Urinary bladder (tissue), 3 donors: ENCODE measurements at regions not wholly inside any gene's neighbourhood (a gene's known extent, or its start where the extent isn't known, plus 50 kb on each side); places are given as distances from the start of the nearest gene placed in this dataset.

Experiments
- DNase-seq: peaks from one replicate; pipeline ENCODE4 v3.0.0-alpha.2; 2015; ENCODE audit errors: extremely low spot score
- H3K27ac ChIP-seq: one replicate; pipeline ENCODE4 v1.5.1; 2013; ENCODE audit warnings: low read depth, mild to moderate bottlenecking, moderate library complexity
- H3K36me3 ChIP-seq: one replicate; pipeline ENCODE4 v1.6.1; 2013; ENCODE audit warnings: mild to moderate bottlenecking, moderate library complexity; ENCODE audit not compliant: insufficient read depth
- H3K4me1 ChIP-seq: one replicate; pipeline ENCODE4 v1.6.1; 2013; ENCODE audit warnings: mild to moderate bottlenecking, moderate library complexity; ENCODE audit not compliant: insufficient read depth
- H3K4me3 ChIP-seq: one replicate; pipeline ENCODE4 v1.5.1; 2013; ENCODE audit warnings: low read depth, low read length
- WGBS: extraction: QIAGEN DNeasy Blood & Tissue Kit; methylation state at CpG from one replicate; pipeline ENCODE4 v1.1.7; 2013; 5-methylcytosine and 5-hydroxymethylcytosine counted together
- donor health status: healthy with polysubstance abuse.
- donor health status: healthy.

DNA sequence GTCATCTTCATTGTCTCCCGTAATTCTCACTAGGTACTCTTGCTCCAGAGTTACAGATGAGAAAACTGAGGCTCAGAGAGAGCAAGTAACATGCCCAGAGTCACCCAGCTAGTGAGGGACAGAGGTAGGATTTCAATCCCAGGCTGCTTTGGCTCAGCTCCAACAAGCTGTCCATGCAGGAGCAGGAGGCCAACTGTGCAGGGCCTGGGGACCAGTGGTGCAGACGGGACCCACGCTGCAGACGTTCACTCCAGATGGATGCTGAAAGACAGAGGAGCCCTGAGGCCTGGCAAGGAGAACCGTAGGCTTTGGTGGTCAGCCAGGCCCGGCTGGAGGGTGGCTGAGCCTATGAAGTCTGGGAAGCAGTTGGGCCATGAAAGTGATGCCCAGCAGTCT lies 102.6 kb downstream of the MCFD2 start:
- DNase-seq, result no peak
- no peak overlapping the region for H3K4me3 ChIP-seq
- no peaks in the 10 kb centered on the region for H3K4me1 ChIP-seq
- no peaks in the 10 kb centered on the region for H3K36me3 ChIP-seq
- H3K27ac ChIP-seq, result no peak overlapping the region
- WGBS, result 39% methylated on average over 6 of the region's 6 CpGs
